GM12864 (cell line): ENCODE measurements at regions not wholly inside any gene's neighbourhood (a gene's known extent, or its start where the extent isn't known, plus 50 kb on each side); places are given as distances from the start of the nearest gene placed in this dataset.

Experiments
- DNase-seq: peaks from one replicate; pipeline ENCODE4 v3.0.0-alpha.2; 2011; ENCODE audit warnings: low read depth
- H3K4me3 ChIP-seq: 2 replicates; pipeline ENCODE4 v1.5.1; 2011; ENCODE audit warnings: mild to moderate bottlenecking, low read depth, low read length, control low read depth
- TF ChIP-seq, protein P1 (sequence below): IDR thresholded peaks from 2 replicates; pipeline ENCODE4 v1.5.1; 2011; ENCODE audit warnings: low read depth, mild to moderate bottlenecking, moderate library complexity, low read length, control low read depth, inconsistent platforms; ENCODE audit errors: missing control alignments

DNA sequence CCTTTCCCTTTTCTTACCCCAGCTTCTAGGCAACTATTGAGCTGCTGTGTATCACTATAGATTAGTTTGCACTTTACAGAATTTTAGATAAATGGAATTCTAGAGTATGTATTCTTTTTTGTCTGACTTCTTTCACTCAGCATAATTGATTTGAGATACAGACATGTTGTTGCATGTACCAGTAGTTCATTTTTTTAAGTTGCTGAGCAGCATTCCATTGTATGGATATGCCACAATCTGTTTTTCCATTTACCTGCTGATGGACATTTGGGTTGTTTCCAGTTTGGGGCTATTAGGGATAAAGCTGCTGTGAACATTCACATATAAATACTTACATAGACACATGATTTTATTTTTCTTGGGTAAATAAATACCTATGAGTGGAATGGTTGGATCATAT is 135.7 kb downstream of the IGF1 start:
- no peak for DNase-seq
- no peak overlapping the region for H3K4me3 ChIP-seq
- TF ChIP-seq, protein P1, sequence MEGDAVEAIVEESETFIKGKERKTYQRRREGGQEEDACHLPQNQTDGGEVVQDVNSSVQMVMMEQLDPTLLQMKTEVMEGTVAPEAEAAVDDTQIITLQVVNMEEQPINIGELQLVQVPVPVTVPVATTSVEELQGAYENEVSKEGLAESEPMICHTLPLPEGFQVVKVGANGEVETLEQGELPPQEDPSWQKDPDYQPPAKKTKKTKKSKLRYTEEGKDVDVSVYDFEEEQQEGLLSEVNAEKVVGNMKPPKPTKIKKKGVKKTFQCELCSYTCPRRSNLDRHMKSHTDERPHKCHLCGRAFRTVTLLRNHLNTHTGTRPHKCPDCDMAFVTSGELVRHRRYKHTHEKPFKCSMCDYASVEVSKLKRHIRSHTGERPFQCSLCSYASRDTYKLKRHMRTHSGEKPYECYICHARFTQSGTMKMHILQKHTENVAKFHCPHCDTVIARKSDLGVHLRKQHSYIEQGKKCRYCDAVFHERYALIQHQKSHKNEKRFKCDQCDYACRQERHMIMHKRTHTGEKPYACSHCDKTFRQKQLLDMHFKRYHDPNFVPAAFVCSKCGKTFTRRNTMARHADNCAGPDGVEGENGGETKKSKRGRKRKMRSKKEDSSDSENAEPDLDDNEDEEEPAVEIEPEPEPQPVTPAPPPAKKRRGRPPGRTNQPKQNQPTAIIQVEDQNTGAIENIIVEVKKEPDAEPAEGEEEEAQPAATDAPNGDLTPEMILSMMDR = no peak

GRCh38 chr12:102343361-102344121 is 136.8 kb downstream of the IGF1 start:
- H3K4me3 ChIP-seq = no peak overlapping the region
- TF ChIP-seq, protein P1 = no peak
- DNase-seq = no peak

GRCh38 chr12:102342281-102343006 is 137.9 kb downstream of the IGF1 start:
- DNase-seq = no peak
- H3K4me3 ChIP-seq = no peak overlapping the region
- TF ChIP-seq, protein P1 = no peak

GRCh38 chr12:102334765-102335164 is 137.1 kb upstream of the PMCH start:
- H3K4me3 ChIP-seq = no peak overlapping the region
- DNase-seq = no peak
- TF ChIP-seq, protein P1 = no peak

DNA sequence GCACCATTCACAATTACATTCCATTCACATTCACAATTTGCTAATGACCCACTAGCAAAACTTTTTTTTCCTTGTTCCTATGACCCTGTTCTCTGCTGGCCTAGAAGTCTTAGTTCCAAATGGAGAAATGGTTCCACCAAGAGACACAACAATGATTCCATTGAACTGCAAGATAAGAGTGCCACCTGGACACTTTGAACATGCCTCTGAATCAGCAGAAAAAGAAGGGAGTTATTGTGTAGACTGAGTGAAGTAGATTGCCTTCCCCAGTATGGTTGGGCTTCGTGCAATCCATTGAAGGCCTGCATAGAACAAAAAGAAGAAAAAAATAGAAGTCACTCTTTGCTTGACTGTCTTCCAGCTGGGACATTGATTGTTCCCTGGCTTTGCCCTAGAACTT is 133.8 kb upstream of the PMCH start:
- H3K4me3 ChIP-seq = no peak overlapping the region
- TF ChIP-seq, protein P1 = no peak
- no peak for DNase-seq

DNA sequence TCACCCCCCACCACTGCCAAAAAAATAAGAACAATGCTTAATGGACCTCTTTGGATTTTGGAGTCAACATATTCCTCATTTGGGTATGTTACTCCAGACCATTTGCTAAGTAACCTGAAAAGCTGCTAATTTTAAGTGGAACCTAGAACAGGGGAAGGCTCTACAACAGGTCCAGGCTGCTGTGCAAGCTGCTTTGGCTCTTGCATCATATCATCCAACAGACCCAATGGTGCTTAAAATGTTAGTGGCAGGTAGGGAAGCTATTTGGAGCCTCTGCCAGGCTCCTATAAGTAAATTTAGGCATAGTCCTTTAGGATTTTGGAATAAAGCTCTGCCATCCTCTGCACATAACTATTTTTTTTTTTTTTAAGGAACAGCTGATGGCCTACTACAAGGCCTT is 132.2 kb upstream of the PMCH start:
- DNase-seq = no peak
- TF ChIP-seq, protein P1 = no peak
- H3K4me3 ChIP-seq = no peak overlapping the region
